HG03571 (cell line): ENCODE measurements at regions not wholly inside any gene's neighbourhood (a gene's known extent, or its start where the extent isn't known, plus 50 kb on each side); places are given as distances from the start of the nearest gene placed in this dataset.
"Not testable (repeated sequence)": the region's sequence is repeated elsewhere in the genome, so short reads cannot be mapped to it uniquely, and the experiment has no call there.

Experiments
- ATAC-seq: cut with Tn5 transposase; IDR thresholded peaks from one replicate; pipeline ENCODE4 v1.9.1; 2021; ENCODE audit not compliant: unreplicated experiment

- no peak for ATAC-seq
Measured at GRCh38 chr13:38159710-38160109, 189.9 kb upstream of the UFM1 start.

- no peak for ATAC-seq
Measured at GRCh38 chr13:38147050-38147449, 202.6 kb upstream of the UFM1 start.

- no peak for ATAC-seq
Measured at GRCh38 chr13:38141792-38142191, 207.9 kb upstream of the UFM1 start.

- no peak for ATAC-seq
Measured at GRCh38 chr13:38135592-38135991, 214.1 kb upstream of the UFM1 start.

GRCh38 chr13:38121267-38121666, 228.4 kb upstream of the UFM1 start:
- no peak for ATAC-seq

- no peak for ATAC-seq
Measured at GRCh38 chr13:38103851-38104250, 234.3 kb upstream of the TRPC4 start.

- no peak for ATAC-seq
Measured at GRCh38 chr13:38099751-38100150, 230.2 kb upstream of the TRPC4 start.

GRCh38 chr13:38093425-38093824, 223.9 kb upstream of the TRPC4 start:
- ATAC-seq, result no peak

GRCh38 chr13:38090913-38091312, 221.3 kb upstream of the TRPC4 start:
- ATAC-seq, result no peak

- no peak for ATAC-seq
Measured at GRCh38 chr13:38086721-38087120, 217.1 kb upstream of the TRPC4 start.

- ATAC-seq, result no peak
Measured at GRCh38 chr13:38086013-38086412, 216.4 kb upstream of the TRPC4 start.

- ATAC-seq, result no peak
Measured at GRCh38 chr13:38073931-38074330, 204.4 kb upstream of the TRPC4 start.

- no peak for ATAC-seq
Measured at GRCh38 chr13:38072696-38073095, 203.1 kb upstream of the TRPC4 start.

GRCh38 chr13:38071340-38071739, 201.8 kb upstream of the TRPC4 start:
- not testable (repeated sequence) for ATAC-seq

GRCh38 chr13:38053896-38054295, 184.3 kb upstream of the TRPC4 start:
- ATAC-seq, result no peak

GRCh38 chr13:38046049-38046376, 176.4 kb upstream of the TRPC4 start:
- no peak for ATAC-seq

- ATAC-seq, result no peak
Measured at GRCh38 chr13:38045278-38046048, 175.9 kb upstream of the TRPC4 start.

GRCh38 chr13:38044067-38044466, 174.5 kb upstream of the TRPC4 start:
- ATAC-seq, result no peak

- ATAC-seq, result no peak
Measured at GRCh38 chr13:38042771-38043170, 173.2 kb upstream of the TRPC4 start.

- no peak for ATAC-seq
Measured at GRCh38 chr13:38024431-38024830, 154.9 kb upstream of the TRPC4 start.

GRCh38 chr13:38017320-38017719, 147.7 kb upstream of the TRPC4 start:
- ATAC-seq, result no peak

- no peak for ATAC-seq
Measured at GRCh38 chr13:38013676-38014075, 144.1 kb upstream of the TRPC4 start.

GRCh38 chr13:38012096-38012495, 142.5 kb upstream of the TRPC4 start:
- no peak for ATAC-seq
